ENCODE measurements at regions not wholly inside any gene's neighbourhood (a gene's known extent, or its start where the extent isn't known, plus 50 kb on each side); places are given as distances from the start of the nearest gene placed in this dataset.
A peak's percentile ranks its signal among the peaks of the same experiment; 100 is the strongest.
"Not testable (repeated sequence)": the region's sequence is repeated elsewhere in the genome, so short reads cannot be mapped to it uniquely, and the experiment has no call there.

- peak; percentile 9 for FAIRE-seq
Measured at GRCh38 chr10:52558090-52558489, 214.5 kb downstream of the MBL2 start.

- no peak for FAIRE-seq
Measured at GRCh38 chr10:52561322-52561721, 211.3 kb downstream of the MBL2 start.

- no peak for FAIRE-seq
Measured at GRCh38 chr10:52563360-52563759, 209.2 kb downstream of the MBL2 start.

- no peak for FAIRE-seq
Measured at GRCh38 chr10:52566471-52567246, 205.9 kb downstream of the MBL2 start.

- no peak for FAIRE-seq
Measured at GRCh38 chr10:52567247-52567580, 205.4 kb downstream of the MBL2 start.

- no peak for FAIRE-seq
Measured at GRCh38 chr10:52568309-52568708, 204.3 kb downstream of the MBL2 start.

- no peak for FAIRE-seq
Measured at GRCh38 chr10:52570490-52570889, 202.1 kb downstream of the MBL2 start.

GRCh38 chr10:52571018-52571417 lies 201.6 kb downstream of the MBL2 start:
- FAIRE-seq = no peak

GRCh38 chr10:52571516-52572182 lies 200.9 kb downstream of the MBL2 start:
- no peak for FAIRE-seq

- FAIRE-seq = no peak
Measured at GRCh38 chr10:52573347-52573746, 199.2 kb downstream of the MBL2 start.

- FAIRE-seq = no peak
Measured at GRCh38 chr10:52574697-52575096, 197.9 kb downstream of the MBL2 start.

- FAIRE-seq = no peak
Measured at GRCh38 chr10:52577047-52577446, 195.5 kb downstream of the MBL2 start.

GRCh38 chr10:52578871-52579405 lies 193.6 kb downstream of the MBL2 start:
- no peak for FAIRE-seq

GRCh38 chr10:52581636-52582035 lies 190.9 kb downstream of the MBL2 start:
- not testable (repeated sequence) for FAIRE-seq

- no peak for FAIRE-seq
Measured at GRCh38 chr10:52583336-52583735, 189.2 kb downstream of the MBL2 start.

- FAIRE-seq = no peak
Measured at GRCh38 chr10:52586710-52587109, 185.9 kb downstream of the MBL2 start.

- FAIRE-seq = no peak
Measured at GRCh38 chr10:52597189-52597863, 175.3 kb downstream of the MBL2 start.

GRCh38 chr10:52598936-52599335 lies 173.6 kb downstream of the MBL2 start:
- no peak for FAIRE-seq

- FAIRE-seq = no peak
Measured at GRCh38 chr10:52599551-52600200, 172.9 kb downstream of the MBL2 start.

- not testable (repeated sequence) for FAIRE-seq
Measured at GRCh38 chr10:52604131-52604530, 168.5 kb downstream of the MBL2 start.

- no peak for FAIRE-seq
Measured at GRCh38 chr10:52609071-52609470, 163.5 kb downstream of the MBL2 start.

- no peak for FAIRE-seq
Measured at GRCh38 chr10:52609626-52610240, 162.9 kb downstream of the MBL2 start.

GRCh38 chr10:52615331-52615730 lies 157.3 kb downstream of the MBL2 start:
- FAIRE-seq = no peak

Measured in TTC549 (cell line).